OCI-LY7 (cell line): ENCODE measurements at regions not wholly inside any gene's neighbourhood (a gene's known extent, or its start where the extent isn't known, plus 50 kb on each side); places are given as distances from the start of the nearest gene placed in this dataset.

Experiments
- CTCF ChIP-seq: fragments of 200-600 bp; sonication (generic); conservative IDR thresholded peaks from 2 replicates; pipeline ENCODE4 v1.5.1; 2014; ENCODE audit warnings: mild to moderate bottlenecking, antibody characterized with exemption, low read length, moderate library complexity, mixed read lengths
- EZH2phosphoT487 ChIP-seq: fragments of 200-600 bp; sonication (generic); IDR thresholded peaks from 2 replicates; pipeline ENCODE4 v1.6.1; 2018; ENCODE audit warnings: low read depth, borderline replicate concordance, mild to moderate bottlenecking, mixed run types, antibody characterized with exemption, low read length, moderate library complexity, mixed read lengths

DNA sequence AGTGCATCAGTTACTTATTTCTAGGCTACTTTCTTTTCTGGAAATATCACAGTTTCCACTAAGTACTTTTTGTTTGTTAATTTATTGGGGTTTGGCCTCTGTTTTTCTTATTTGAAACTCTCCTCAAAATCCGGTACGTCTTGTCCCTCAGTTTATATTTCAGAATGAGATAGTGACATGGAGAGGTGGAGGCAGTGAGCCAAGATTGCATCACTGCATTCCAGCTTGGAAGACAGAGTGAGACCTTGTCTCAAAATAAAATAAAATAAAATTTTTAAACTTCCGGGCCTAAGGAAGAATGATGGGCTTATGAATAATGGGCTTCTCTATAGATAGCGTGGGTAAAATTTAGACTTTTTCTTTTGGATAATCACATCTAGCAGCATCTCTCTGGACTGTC, 567.8 kb downstream of the TRIML1 start:
- no peak for TF ChIP-seq CTCF
- TF ChIP-seq EZH2phosphoT487 = no peak
